AG09309 (cell line): ENCODE measurements at regions not wholly inside any gene's neighbourhood (a gene's known extent, or its start where the extent isn't known, plus 50 kb on each side); places are given as distances from the start of the nearest gene placed in this dataset.

Experiments used
- DNase-seq: peaks from one replicate; pipeline ENCODE4 v3.0.0-alpha.2; 2010; ENCODE audit warnings: low read depth
- H3K4me3 ChIP-seq: 2 replicates; pipeline ENCODE4 v1.5.1; 2011; ENCODE audit warnings: mild to moderate bottlenecking, low read depth, low read length, moderate library complexity; ENCODE audit not compliant: control insufficient read depth
- TF ChIP-seq, protein P1 (sequence below): IDR thresholded peaks from 2 replicates; pipeline ENCODE4 v1.5.1; 2011; ENCODE audit warnings: mild to moderate bottlenecking, low read depth, low read length, inconsistent platforms; ENCODE audit not compliant: insufficient read depth, control insufficient read depth; ENCODE audit errors: missing control alignments

- no peak overlapping the region for H3K4me3 ChIP-seq
- TF ChIP-seq, protein P1, sequence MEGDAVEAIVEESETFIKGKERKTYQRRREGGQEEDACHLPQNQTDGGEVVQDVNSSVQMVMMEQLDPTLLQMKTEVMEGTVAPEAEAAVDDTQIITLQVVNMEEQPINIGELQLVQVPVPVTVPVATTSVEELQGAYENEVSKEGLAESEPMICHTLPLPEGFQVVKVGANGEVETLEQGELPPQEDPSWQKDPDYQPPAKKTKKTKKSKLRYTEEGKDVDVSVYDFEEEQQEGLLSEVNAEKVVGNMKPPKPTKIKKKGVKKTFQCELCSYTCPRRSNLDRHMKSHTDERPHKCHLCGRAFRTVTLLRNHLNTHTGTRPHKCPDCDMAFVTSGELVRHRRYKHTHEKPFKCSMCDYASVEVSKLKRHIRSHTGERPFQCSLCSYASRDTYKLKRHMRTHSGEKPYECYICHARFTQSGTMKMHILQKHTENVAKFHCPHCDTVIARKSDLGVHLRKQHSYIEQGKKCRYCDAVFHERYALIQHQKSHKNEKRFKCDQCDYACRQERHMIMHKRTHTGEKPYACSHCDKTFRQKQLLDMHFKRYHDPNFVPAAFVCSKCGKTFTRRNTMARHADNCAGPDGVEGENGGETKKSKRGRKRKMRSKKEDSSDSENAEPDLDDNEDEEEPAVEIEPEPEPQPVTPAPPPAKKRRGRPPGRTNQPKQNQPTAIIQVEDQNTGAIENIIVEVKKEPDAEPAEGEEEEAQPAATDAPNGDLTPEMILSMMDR: no peak
- no peak for DNase-seq
Observed at GRCh38 chr13:90402102-90402501, 945.4 kb upstream of the MIR17HG start.

DNA sequence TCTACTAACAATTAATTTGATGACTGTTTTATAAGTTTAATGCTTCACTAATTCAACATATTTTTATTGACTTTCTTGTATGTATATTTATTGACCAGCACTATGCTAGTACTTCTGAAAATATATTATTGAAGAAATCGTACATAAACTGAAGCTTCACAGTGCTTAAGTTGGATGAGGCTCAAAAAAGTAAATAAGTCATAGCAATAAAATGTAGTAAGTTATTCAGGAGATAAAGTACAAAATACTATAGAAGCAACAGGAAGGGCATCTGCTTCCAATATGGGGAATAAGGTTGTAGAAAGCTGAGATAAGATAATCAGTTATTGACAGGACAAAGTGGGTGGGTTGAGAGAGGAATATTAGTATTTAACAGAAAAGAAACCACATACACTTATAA, 944.9 kb upstream of the MIR17HG start:
- H3K4me3 ChIP-seq: no peak overlapping the region
- TF ChIP-seq, protein P1: no peak
- DNase-seq: no peak

DNA sequence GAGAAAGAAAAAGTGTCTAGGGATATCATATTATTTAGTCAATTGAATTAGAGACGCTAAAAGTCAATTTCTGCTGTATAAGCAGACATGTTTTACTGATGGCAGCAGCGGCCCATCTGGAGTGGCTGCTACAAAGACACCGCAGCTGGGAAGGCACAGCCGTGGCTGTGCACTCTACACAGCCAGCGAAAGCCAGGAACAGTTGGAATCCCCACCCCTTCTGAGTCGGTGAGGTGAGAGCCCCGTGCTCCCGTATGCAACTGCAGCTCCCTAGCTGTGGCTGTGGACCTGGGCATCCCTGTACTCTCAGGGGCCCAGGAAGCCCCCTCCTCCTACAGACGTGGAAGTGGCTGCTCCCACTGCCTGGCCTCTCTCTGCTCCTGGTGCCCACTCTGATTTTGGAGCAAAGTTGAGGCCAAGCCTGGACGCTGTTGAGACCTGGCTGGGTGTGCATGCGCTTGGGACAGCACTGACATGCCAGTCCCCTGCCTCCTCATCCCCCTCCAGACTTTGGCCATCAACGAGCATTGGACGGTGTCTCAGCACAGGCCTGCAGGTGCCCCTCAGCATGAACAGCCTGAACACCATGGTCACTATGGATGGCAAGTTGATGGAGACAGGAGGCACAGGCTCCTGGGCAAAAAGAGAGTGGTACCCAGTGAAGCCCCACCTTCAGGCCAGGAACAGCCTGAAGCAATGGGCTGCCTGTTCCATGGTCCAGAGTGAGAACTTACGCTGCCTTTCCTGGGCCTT, 944.0 kb upstream of the MIR17HG start:
- TF ChIP-seq, protein P1: no peak
- no peak for DNase-seq
- no peak overlapping the region for H3K4me3 ChIP-seq

- no peak overlapping the region for H3K4me3 ChIP-seq
- TF ChIP-seq, protein P1: no peak
- DNase-seq: no peak
Observed at GRCh38 chr13:90405301-90405700, 942.2 kb upstream of the MIR17HG start.

GRCh38 chr13:90412980-90413379, 934.5 kb upstream of the MIR17HG start:
- H3K4me3 ChIP-seq: no peak overlapping the region
- DNase-seq: no peak
- TF ChIP-seq, protein P1: no peak

DNA sequence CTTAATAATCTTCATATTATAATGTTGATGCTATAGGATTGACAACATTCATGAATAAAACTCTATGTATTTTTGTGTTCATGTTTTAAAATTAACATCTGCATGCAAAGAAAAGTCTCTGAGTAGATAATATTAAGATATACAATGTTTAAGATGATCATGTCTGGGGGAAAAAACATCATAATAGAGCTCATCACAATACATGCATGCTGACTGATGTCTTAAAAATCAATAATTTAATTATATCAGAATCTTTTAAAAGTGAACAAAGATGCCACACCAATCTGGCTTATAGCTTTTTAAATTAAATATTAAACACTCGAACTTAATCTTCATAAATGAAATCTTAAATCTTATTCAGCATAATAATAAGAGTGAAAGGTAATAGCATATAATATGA, 933.9 kb upstream of the MIR17HG start:
- no peak for DNase-seq
- TF ChIP-seq, protein P1: no peak
- no peak overlapping the region for H3K4me3 ChIP-seq
